C4-2B (cell line): ENCODE measurements at regions not wholly inside any gene's neighbourhood (a gene's known extent, or its start where the extent isn't known, plus 50 kb on each side); places are given as distances from the start of the nearest gene placed in this dataset.

Experiments used
- ZFX ChIP-seq: fragments of 450-650 bp; IDR thresholded peaks from 2 replicates; pipeline ENCODE4 v1.6.1; 2017
- TF ChIP-seq, protein P1 (sequence below): fragments of 450-650 bp; conservative IDR thresholded peaks from 2 replicates; pipeline ENCODE4 v1.5.1; 2017; ENCODE audit warnings: mild to moderate bottlenecking

DNA sequence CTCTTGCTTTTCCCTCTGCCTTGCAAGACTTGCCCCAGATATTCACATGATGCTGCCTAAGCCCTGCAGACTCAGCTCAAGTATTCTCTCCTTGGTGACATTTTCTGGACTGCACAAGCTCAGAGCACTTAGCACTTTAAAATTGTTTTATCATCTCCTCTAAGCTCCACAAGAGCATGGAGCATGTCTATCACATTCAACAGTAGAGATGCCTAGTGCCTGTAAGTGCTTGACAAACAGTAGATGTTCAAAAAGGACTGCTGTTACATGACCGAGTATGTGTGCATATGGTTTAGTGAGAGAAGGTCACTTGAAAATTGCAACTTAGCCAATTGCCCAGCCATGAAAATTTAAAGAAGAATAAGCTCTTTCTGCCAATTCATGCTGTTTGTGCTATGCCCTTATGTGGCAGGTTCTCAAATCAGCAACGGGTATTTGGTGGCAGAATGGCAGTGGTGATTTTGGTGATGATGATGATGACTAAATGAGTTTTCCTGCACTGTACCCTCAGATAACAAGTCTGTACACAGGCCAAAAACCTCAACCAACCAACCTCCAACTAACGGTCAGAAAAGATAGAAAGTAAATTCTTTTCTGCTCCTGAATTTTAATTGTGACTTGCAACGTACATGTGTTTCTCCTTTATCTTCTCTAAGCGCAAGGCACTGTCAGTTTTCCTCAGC, 647.2 kb upstream of the UBE2E2 start:
- TF ChIP-seq, protein P1, sequence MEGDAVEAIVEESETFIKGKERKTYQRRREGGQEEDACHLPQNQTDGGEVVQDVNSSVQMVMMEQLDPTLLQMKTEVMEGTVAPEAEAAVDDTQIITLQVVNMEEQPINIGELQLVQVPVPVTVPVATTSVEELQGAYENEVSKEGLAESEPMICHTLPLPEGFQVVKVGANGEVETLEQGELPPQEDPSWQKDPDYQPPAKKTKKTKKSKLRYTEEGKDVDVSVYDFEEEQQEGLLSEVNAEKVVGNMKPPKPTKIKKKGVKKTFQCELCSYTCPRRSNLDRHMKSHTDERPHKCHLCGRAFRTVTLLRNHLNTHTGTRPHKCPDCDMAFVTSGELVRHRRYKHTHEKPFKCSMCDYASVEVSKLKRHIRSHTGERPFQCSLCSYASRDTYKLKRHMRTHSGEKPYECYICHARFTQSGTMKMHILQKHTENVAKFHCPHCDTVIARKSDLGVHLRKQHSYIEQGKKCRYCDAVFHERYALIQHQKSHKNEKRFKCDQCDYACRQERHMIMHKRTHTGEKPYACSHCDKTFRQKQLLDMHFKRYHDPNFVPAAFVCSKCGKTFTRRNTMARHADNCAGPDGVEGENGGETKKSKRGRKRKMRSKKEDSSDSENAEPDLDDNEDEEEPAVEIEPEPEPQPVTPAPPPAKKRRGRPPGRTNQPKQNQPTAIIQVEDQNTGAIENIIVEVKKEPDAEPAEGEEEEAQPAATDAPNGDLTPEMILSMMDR: no peak
- TF ChIP-seq ZFX: no peak
